Fibroblast of the conjunctiva (primary cell): ENCODE measurements at regions not wholly inside any gene's neighbourhood (a gene's known extent, or its start where the extent isn't known, plus 50 kb on each side); places are given as distances from the start of the nearest gene placed in this dataset.

Experiments
- DNase-seq: peaks from one replicate; pipeline ENCODE4 v3.0.0-alpha.2; 2010; ENCODE audit warnings: low read depth

DNA sequence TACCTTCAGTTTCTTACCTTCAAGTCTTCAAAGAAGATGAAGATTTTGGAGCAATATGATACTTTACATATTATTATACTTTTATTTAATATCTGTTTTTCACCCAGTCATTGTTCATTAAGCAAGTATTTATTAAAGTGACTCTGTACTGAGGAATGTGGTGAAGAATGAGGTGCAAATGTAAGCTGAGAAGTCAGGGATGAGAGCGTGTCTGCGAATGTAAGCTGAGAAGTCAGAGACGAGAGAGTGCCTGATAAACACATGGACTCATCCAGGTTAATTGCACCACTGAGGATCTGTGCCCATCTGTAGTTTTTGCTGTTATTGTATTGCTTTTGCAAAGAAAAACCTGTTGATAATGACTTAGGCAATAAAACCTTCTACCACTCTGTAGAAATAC is 211.9 kb upstream of the FAR2 start:
- DNase-seq: no peak

DNA sequence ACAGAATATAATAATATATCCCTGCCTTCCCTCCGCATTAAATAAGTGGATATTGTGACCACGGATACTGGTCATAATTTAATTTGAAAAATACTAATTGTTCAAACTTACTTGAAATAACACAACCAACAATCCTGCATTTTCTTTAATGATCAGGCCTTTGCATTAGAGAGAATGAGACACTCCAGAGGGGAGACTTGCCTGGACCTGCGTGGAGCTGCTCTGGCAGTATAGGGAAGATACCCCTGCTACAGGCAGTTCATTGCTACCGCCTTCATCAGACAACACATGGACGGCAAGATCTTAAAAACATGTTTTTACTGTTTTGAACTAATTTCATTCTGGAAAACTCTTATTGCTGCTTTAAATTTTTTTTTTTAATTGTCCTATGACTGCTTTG is 211.0 kb upstream of the FAR2 start:
- DNase-seq: no peak

DNA sequence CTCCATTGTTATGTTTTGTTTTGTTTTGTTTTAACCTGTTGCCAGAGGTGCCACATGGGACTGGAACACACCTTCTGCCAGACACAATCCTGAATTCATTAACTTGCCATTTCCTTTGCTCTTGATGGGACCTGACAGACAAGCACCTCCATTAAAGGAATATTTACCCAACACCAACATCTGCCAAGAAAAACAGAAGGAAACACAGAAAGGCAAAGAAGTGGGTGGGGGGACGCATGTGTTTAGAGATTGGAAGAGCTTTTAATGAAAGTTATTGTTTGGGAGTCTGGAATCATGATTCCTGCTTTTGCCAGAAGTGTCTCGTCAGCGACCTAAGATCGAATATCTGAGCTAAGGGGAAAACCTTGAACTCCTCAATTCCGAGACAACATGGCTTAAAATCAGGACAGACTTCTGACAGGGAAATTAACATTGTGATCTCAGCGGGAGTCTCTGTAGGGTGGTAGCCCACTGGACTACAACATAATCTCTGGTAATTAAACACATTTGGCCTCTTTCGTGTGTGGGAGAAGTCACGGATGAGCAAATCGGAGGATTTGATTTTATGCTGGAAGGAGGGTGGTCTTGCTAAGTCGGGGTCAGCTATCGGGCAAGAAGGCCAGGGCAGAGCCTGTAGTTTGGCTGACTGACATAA is 210.4 kb upstream of the FAR2 start:
- no peak for DNase-seq

- no peak for DNase-seq
Measured at GRCh38 chr12:28939427-28939826, 209.7 kb upstream of the FAR2 start.

GRCh38 chr12:28941248-28941647 is 207.8 kb upstream of the FAR2 start:
- DNase-seq: no peak

DNA sequence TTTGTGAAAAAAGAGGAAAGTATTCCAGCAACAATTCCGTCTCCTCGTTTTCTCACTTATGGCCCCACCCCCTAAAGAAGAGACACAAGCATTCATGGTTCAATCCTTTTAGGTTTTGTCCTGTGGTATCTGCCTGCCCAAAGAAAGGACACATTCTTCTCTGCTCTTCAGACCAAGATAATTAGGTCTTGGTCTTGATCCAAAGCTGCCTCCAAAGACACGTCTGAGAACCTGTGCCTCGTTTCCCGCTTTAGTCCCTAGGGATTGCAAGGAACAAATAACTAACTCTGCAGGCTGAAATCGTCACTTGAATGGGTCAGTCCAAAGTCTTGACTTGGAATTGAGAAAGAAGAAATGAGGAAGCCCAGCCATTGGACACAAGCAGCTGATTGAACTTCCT is 202.7 kb upstream of the FAR2 start:
- DNase-seq: no peak

DNA sequence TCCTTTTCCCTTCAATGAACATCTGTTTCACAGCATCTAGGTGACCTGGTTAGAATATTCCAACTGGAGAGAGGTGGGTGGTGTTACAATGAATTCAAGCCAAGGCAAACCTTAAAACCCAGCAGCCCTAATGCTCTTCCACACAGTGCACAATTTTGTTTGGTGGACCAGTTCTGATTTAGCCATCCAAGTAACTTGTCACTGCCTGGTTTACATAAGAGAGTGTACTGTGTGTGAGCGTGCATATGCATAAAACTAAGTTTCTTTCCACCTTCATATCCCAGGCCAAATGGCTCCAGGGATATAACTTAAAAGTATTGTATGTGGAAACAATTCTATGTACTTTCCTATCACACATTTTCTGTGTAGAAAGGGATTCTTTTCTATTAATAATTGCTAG is 200.4 kb upstream of the FAR2 start:
- no peak for DNase-seq

DNA sequence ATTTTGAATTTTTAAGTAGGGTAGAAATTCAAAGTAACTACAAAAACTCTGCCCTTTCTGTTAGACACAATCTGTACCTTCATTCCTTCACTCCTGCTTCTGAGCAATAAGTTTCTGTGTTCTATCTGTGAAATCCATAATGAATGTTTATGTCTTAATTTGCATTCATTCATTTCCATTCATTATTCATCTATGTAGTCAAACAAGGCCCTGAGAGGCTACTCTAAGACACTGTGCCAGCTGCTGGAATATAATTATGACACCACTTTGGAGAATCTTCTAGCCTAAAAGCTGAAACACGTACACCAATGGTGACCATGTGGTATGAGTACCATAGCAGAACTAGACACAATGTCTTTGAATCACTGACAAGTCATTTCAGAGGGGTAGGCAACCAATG is 199.9 kb upstream of the FAR2 start:
- no peak for DNase-seq

DNA sequence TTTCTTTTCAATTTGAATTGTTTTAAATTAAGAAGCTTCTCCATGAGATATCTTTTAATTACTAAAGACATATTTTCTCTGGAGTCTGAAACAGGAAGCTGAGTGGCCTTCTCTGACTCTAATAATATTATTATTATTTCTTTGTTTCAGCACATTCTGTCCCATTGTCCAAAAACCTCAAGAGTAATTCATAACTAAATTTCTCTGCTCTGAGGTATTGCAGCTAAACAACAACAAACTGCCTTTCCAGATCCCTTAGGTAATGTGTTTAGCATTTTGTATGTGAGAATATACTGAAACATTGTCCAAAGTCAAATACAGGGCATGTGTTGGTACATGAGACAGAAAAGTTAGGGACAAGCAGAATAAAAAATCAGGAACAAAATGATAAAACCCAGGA is 199.0 kb upstream of the FAR2 start:
- DNase-seq: no peak

DNA sequence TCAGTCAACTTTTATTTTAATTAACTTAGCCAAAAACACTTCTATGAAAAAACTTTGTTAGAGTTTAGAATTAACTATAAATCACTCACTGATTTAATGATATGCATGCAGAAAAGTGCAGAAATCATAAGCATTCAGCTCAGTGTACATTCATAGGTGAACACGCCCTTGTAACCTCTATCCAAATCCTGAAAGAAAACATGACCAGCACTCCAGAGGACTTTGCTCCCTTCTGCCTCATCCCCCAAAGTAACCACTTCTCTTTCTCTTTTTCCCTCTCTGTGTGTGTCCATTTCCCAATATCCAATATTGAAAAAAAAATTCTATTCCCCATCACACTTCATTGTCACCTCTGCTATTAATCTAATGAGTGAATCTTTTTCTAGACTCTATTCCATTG is 197.1 kb upstream of the FAR2 start:
- no peak for DNase-seq

DNA sequence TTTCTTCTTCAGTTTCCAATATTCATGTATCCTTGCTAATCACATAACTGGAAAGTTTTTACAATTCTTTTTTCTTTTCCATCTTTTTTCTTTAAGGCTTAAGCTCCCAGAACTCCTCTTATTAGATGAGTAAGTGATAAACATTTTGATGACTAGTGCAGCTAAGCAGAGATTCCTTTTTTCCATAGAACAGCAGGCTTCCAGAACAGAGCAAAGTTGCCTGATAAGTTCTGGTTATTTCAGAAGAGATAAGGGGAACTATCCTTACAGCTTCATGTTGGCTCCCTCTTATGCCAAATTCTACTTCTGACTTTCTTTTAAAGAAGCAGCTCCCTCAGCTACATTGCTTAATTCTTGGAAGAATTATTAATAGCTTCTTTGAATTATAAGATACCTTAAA is 194.7 kb upstream of the FAR2 start:
- DNase-seq: no peak

GRCh38 chr12:28955491-28955890 is 193.6 kb upstream of the FAR2 start:
- DNase-seq: no peak

GRCh38 chr12:28955931-28956330 is 193.1 kb upstream of the FAR2 start:
- DNase-seq: no peak

DNA sequence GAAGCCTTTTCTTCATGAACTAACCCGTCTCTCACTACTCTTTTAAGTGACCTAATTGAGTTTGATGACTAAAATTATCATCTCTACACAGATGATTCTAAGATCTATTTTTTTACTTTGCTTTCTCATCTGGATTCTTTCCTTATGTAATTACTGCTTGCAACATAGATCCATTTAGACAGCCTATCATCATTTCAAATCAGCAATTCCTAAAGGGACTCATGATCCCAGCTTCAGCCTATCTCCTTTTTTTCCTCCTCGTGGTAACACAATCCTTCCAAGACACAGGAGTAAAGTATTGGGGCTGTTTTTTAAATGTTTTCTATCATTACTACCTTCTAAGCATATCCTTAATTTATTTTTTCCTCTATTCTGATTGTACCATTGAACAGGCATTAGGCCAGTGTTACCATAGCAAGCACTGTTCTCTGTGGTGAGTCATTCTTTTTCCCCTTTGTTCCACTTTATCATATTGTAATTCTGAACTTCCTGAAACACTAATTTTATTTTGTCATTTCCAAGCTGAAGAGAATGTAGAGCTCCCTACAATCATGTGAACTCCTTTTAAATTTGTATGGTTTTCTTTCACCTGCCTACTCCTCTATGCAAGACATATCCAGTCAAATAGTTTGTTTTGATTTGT is 190.4 kb upstream of the FAR2 start:
- peak; percentile 55 for DNase-seq

GRCh38 chr12:28961948-28962384 is 187.1 kb upstream of the FAR2 start:
- DNase-seq: no peak

- peak; percentile 54 for DNase-seq
Measured at GRCh38 chr12:28963554-28963953, 185.5 kb upstream of the FAR2 start.

DNA sequence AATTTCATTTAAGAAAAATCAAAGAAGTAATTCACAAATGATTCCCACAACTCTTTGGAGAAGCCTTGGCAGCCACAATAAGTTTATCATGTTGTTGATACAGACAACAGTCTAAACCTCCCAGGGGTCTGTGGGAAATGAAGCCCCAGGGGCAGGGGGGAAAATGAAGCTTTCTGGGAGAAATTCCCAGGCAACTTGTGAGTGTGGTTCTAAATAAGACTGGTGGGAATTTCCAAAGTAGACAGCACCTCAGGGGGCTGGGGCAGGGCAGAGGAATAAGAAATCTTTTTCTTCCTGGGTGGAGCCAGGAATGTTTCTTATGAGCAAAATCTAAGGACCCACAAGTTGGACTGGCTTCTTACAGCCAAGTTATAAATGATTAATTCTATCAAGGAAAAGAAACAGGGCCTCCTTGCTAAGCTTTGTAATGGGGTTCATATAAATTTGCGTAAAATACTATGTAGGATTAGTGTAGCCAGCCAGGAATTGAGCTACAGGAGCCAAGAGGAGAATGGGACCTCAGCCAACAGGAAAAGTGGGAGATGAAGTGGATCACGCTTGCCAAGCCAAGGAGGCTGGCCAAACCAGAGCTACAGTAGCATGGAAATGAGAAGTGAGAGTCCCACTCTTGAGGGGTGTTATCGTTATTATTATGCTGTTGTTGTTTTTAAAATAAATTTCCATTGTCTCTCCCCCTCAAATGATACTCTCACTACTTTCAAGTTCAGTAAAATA is 182.9 kb upstream of the FAR2 start:
- no peak for DNase-seq

- no peak for DNase-seq
Measured at GRCh38 chr12:28967426-28967825, 181.7 kb upstream of the FAR2 start.

- no peak for DNase-seq
Measured at GRCh38 chr12:28973491-28973890, 175.6 kb upstream of the FAR2 start.

GRCh38 chr12:28974166-28974565 is 174.9 kb upstream of the FAR2 start:
- no peak for DNase-seq

- DNase-seq: no peak
Measured at GRCh38 chr12:28974883-28975282, 174.2 kb upstream of the FAR2 start.

GRCh38 chr12:28975564-28976340 is 173.3 kb upstream of the FAR2 start:
- no peak for DNase-seq

DNA sequence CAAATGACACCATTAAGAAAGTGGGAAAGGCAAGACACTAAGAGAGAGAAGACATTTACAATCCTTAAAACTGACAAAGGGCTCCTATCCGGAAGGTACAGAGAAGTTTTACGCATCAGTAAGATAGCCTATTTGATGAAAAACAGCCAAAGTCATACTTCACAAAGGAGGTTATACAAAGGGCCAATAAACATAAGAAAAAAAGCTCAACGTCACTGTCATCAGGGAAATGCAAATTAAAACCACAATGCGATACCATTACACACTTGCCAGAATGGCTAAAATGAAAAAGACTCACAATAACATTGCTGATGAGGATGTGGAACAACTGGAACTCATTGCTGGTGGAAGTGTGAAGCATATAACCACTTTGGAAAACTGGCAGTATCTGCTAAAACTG is 168.6 kb upstream of the FAR2 start:
- no peak for DNase-seq
